Osteoblast (primary cell): ENCODE measurements at regions not wholly inside any gene's neighbourhood (a gene's known extent, or its start where the extent isn't known, plus 50 kb on each side); places are given as distances from the start of the nearest gene placed in this dataset.

ENCODE experiments used
- DNase-seq: peaks from one replicate; pipeline ENCODE4 v3.0.0; 2011; ENCODE audit warnings: low spot score, mixed read lengths; ENCODE audit not compliant: insufficient read length; ENCODE audit errors: missing footprints
- H2AFZ ChIP-seq: 2 replicates; pipeline ENCODE4 v1.6.0; 2011; ENCODE audit warnings: mild to moderate bottlenecking, low read length
- H3K27ac ChIP-seq: 2 replicates; pipeline ENCODE4 v1.5.1; 2011; ENCODE audit warnings: mild to moderate bottlenecking, low read depth, low read length, moderate library complexity
- H3K27me3 ChIP-seq: 2 replicates; pipeline ENCODE4 v1.6.0; 2012; ENCODE audit warnings: mild to moderate bottlenecking, control low read depth, inconsistent platforms, low read length, moderate library complexity; ENCODE audit not compliant: insufficient read depth
- H3K36me3 ChIP-seq: 2 replicates; pipeline ENCODE4 v1.5.1; 2011; ENCODE audit warnings: mild to moderate bottlenecking, low read length, control low read depth, moderate library complexity; ENCODE audit not compliant: insufficient read depth
- H3K4me1 ChIP-seq: 2 replicates; pipeline ENCODE4 v1.5.1; 2011; ENCODE audit warnings: mild to moderate bottlenecking, low read length, control low read depth, moderate library complexity; ENCODE audit not compliant: insufficient read depth
- H3K4me2 ChIP-seq: 2 replicates; pipeline ENCODE4 v1.6.0; 2011; ENCODE audit warnings: mild to moderate bottlenecking, low read length; ENCODE audit not compliant: insufficient read depth
- H3K4me3 ChIP-seq: fragments of 200-600 bp; sonication (generic); 3 replicates; pipeline ENCODE4 v1.5.1; 2012; ENCODE audit warnings: mild to moderate bottlenecking, low read length, inconsistent platforms; ENCODE audit not compliant: insufficient read depth
- H3K79me2 ChIP-seq: 2 replicates; pipeline ENCODE4 v1.6.0; 2012; ENCODE audit warnings: mild to moderate bottlenecking, low read length, control low read depth, inconsistent platforms; ENCODE audit not compliant: insufficient read depth
- H3K9me3 ChIP-seq: 2 replicates; pipeline ENCODE4 v1.5.1; 2011; ENCODE audit warnings: low read depth, low read length, control low read depth
- H4K20me1 ChIP-seq: 2 replicates; pipeline ENCODE4 v1.6.0; 2012; ENCODE audit warnings: mild to moderate bottlenecking, low read length, control low read depth; ENCODE audit not compliant: insufficient read depth
- CTCF ChIP-seq: IDR thresholded peaks from 2 replicates; pipeline ENCODE4 v1.5.1; 2011; ENCODE audit warnings: mild to moderate bottlenecking, low read depth, low read length, moderate library complexity; ENCODE audit errors: extremely low read depth

- Histone ChIP-seq H4K20me1 (no peaks in the 10 kb centered on the region), H3K36me3 (no peaks in the 10 kb centered on the region), H2AFZ (no peak overlapping the region), H3K4me3 (no peak overlapping the region), H3K27ac (no peak overlapping the region), H3K27me3 (no peaks in the 10 kb centered on the region), H3K4me1 (no peaks in the 10 kb centered on the region), H3K79me2 (no peaks in the 10 kb centered on the region), H3K9me3 (no peaks in the 10 kb centered on the region), H3K4me2 (no peak overlapping the region)
- no peak for DNase-seq
- no peak for TF ChIP-seq CTCF
Measured at GRCh38 chr6:18603361-18603760, 216.2 kb downstream of the RNF144B start.

GRCh38 chr6:18605841-18606240 lies 218.7 kb downstream of the RNF144B start:
- no peaks in the 10 kb centered on the region for H3K4me1 ChIP-seq
- H3K9me3 ChIP-seq: no peaks in the 10 kb centered on the region
- no peak overlapping the region for H3K4me3 ChIP-seq
- no peaks in the 10 kb centered on the region for H3K27me3 ChIP-seq
- no peaks in the 10 kb centered on the region for H4K20me1 ChIP-seq
- no peak for TF ChIP-seq CTCF
- H3K79me2 ChIP-seq: no peaks in the 10 kb centered on the region
- no peak overlapping the region for H2AFZ ChIP-seq
- no peak overlapping the region for H3K27ac ChIP-seq
- no peaks in the 10 kb centered on the region for H3K36me3 ChIP-seq
- H3K4me2 ChIP-seq: no peak overlapping the region
- DNase-seq: no peak

- H3K4me1 ChIP-seq: no peaks in the 10 kb centered on the region
- no peaks in the 10 kb centered on the region for H4K20me1 ChIP-seq
- H3K27me3 ChIP-seq: no peaks in the 10 kb centered on the region
- H3K27ac ChIP-seq: no peak overlapping the region
- no peak for TF ChIP-seq CTCF
- no peak overlapping the region for H3K4me2 ChIP-seq
- H3K79me2 ChIP-seq: no peaks in the 10 kb centered on the region
- DNase-seq: no peak
- H2AFZ ChIP-seq: no peak overlapping the region
- H3K4me3 ChIP-seq: no peak overlapping the region
- no peaks in the 10 kb centered on the region for H3K36me3 ChIP-seq
- no peaks in the 10 kb centered on the region for H3K9me3 ChIP-seq
Measured at GRCh38 chr6:18609715-18610114, 222.6 kb downstream of the RNF144B start.

- H3K27ac ChIP-seq: no peak overlapping the region
Measured at GRCh38 chr6:18613319-18613925, 226.3 kb downstream of the RNF144B start.

More at GRCh38 chr6:18613319-18613925, 226.3 kb downstream of the RNF144B start:
- DNase-seq: no peak
- Histone ChIP-seq H3K36me3 (no peaks in the 10 kb centered on the region), H3K4me1 (no peaks in the 10 kb centered on the region), H3K4me3 (no peak overlapping the region), H3K4me2 (no peak overlapping the region), H2AFZ (no peak overlapping the region), H3K79me2 (no peaks in the 10 kb centered on the region), H3K27me3 (no peaks in the 10 kb centered on the region), H3K9me3 (no peaks in the 10 kb centered on the region), H4K20me1 (no peaks in the 10 kb centered on the region)
- TF ChIP-seq CTCF: no peak
